HG02973 (cell line): ENCODE measurements at regions not wholly inside any gene's neighbourhood (a gene's known extent, or its start where the extent isn't known, plus 50 kb on each side); places are given as distances from the start of the nearest gene placed in this dataset.
A peak's percentile ranks its signal among the peaks of the same experiment; 100 is the strongest.

Experiments
- ATAC-seq: cut with Tn5 transposase; IDR thresholded peaks from one replicate; pipeline ENCODE4 v1.9.1; 2021; ENCODE audit warnings: moderate library complexity; ENCODE audit not compliant: unreplicated experiment

DNA sequence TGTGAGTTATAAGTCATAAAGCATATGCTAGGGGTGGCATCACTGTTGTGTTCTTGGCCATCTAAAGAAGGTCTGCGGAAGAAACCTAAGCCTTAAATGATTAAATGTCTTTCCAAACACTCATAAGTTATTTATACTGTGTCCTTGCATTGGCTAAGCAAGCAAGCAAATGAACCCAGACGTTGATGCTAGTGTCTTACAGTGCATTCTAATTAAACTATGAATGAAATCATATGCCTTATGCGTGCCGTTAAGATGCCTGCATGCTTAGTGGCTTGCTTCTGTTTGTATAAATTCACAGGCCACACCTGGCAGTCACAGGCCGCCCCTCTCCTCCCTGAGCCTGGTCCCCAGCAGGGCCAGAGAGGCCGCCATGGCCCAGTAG lies 49.9 kb downstream of the RIN2 start:
- ATAC-seq, result no peak

DNA sequence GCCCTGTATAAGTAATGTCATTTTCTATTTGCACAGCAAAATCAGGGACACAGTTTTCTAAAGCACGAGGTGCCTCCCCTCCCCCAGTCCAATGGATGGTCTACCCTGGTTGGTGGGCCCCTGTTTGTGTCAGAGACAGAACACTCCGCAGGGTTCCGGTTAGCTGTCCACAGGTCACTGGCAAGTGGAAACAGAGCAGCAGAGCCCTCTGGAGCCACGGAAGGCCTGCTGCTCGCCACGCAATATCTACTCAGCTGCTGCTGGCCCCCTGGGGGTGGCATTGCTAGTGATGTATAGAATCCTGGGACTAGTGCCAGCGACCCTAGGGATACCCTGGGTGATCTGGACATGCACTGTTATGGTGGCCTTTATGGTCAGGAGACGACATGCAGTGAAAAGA lies 50.4 kb downstream of the RIN2 start:
- ATAC-seq, result no peak

DNA sequence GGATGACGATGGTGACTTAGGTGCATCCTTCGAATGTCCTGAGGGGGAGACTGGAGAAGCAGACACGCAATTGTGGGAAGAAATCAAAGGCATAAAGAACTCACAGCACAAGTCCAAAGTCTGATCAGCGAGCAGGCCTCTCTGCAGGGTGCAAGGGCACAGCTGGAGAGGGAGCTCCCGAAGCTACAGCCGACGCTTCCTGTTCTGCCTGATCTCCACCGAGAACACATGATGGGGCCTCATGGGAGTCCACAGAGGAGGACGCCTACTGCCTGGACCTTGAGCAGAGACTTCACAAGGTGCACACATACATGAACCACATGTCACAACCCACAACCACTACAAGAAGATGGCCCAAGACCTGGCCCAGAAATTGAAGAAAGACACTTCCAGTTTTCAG lies 51.4 kb downstream of the RIN2 start:
- no peak for ATAC-seq

DNA sequence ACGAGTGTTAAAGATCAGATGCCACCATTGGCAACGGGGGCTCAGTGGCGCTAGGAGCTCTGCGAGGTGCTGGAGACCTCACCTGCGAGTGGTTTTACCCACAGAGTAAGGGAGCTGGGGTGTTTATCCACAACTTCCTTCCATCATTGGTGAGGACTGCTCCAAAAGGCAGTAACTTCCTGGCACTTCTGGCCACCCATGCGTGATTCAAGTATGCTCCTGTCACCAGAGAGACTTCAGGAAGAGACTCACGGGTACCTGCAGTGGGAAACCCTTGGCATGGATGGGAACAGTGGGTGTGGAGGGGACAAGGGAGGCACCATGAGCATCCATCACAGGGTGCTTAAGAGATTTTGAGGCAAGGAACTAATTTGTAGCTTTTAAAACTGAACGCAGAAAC lies 53.2 kb downstream of the RIN2 start:
- ATAC-seq, result no peak

DNA sequence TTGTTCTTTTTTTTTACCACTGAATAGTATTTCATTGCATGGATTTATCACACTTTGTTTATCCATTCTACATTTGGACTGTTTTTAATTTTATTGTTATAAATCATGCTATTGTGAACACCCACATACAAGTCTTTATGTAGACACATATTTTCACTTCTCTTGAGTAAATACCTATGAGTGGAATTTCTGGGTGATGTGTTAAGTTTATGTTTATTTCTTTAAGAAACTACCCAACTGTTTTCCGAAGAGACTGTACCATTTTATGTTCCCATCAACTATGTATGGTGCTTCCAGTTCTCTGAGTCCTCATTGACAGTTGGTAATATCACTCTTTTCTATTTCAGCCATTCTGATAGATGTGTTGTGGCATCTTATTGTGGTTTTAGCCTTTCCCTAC lies 54.0 kb downstream of the RIN2 start:
- ATAC-seq, result no peak

DNA sequence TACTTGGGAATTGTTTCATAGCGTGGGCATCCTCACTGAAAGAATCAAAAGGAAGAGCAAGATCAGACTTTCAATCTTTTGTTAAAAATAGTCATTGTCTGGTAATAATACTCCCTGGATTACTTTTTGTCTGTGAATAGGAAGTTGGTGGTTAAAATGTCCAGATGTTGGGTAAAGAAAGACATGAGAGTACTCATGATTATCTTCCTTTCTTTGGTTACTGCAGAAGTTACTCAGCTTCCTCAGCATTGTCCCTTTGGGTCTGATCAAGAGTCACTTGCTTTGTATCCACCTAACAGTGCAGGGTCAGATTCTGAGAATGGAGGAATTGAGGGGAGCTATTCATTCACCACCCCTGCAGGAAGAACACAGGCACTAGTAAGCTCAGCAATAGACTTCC lies 54.6 kb downstream of the RIN2 start:
- no peak for ATAC-seq

DNA sequence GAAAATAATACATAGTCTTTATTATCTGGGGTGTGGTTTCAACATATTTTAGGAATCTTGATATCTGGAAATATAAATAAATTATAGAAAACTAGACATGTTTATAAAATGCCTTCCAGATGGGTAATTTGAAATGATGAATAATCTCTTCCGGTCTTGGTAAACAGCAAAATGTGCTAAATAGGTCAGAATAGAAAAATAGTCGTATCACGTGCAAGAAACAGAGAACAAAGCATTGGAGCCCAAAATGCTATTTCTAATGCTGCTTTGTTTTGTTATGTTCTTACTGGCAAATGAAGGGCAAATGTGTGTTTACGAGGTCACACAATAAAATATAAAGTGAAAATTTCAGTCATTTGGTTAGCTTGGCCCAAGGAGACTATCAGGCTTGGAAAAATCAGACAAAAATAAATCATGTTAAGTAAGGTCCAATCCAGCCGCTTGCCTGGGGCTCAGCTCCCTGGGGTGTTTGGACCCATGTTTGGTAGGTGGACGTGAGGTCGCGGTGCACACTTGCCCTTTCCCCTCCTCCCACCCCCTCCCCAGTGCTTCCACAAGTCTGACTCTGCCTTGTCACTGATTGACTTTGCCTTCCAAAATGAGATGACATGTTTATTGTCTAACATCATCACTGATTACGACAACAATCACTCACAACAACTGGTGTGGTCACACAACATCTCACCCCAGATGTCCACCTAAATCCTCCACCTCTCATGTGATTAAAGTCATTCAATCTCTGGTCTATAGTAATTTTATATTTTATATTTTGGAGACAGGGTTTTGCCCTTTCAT lies 56.0 kb downstream of the RIN2 start:
- no peak for ATAC-seq

DNA sequence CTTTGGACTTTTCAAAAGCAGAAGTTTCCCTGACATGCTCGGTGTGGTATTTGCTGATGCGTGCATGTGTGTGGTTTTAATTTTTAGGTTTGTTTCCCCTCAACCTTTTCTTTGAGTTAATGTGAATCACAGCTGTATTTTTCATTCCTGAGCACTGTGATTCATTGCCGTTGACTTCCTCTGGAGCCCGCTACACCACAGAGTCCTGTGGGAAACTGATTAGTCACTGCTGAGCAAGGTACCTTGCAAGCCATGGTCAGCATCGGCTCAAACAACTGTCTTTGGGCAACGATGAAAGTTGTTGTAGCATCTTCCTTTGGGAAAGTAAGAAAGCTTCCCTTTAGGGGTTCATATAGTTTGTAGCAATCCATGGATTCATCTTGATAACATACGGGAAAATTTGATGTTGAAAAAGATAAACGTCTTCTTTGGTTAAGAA lies 57.5 kb downstream of the RIN2 start:
- no peak for ATAC-seq

DNA sequence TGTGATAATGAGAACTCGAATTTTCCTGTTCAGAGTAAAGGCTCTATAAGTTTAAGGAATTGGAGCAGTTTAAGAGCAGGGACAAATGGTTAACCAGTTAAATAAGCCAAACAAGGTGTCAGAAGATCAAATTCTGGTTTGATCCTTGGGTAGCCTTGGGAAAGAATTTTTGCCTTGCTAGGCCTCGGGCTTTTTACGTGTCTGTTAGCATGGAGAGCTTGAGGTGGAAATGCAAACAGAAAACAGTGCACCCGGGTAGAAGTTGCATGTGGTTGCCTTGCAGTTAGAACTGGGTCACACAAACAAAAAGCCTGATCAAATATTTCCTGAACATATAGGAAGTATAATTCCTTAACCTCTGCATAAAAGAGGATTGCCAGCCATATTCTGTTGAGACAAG lies 58.3 kb downstream of the RIN2 start:
- ATAC-seq, result no peak

DNA sequence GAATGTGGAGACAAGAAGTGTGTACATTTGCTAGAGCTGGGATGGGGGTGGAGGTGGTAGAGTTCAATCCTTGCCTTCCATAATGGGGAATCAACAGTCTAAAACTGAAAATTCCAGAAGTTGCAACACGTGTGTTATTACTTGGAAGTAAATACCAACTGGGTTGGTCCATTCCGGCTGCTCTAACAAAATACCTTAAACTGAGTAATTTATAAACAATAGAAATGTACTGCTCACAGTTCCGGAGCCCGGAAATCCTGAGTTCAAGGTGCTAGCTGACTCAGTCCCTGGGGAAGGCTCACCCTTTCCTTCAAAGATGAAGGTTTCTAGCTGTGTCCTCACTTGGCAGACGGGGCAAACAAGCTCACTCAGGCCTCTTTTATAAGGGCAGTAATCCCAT lies 59.0 kb downstream of the RIN2 start:
- no peak for ATAC-seq

DNA sequence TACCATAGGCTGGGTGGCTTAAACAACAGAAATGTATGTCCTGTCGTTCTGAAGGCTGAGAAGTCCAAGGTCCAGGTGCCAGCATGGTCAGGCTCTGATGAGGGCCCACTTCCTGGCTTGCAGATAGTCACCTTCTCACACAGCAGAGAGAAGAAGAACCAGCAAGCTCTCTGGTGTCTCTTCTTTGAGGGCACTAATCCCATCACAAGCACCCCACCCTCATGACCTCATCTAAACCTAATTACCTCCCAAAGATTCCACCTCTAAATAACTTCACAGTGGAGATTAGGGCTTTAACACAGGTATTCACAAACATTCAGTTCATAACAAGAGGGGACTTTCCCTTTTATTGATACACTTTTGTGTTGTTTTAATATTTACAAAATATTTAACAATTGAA lies 61.1 kb downstream of the RIN2 start:
- no peak for ATAC-seq

DNA sequence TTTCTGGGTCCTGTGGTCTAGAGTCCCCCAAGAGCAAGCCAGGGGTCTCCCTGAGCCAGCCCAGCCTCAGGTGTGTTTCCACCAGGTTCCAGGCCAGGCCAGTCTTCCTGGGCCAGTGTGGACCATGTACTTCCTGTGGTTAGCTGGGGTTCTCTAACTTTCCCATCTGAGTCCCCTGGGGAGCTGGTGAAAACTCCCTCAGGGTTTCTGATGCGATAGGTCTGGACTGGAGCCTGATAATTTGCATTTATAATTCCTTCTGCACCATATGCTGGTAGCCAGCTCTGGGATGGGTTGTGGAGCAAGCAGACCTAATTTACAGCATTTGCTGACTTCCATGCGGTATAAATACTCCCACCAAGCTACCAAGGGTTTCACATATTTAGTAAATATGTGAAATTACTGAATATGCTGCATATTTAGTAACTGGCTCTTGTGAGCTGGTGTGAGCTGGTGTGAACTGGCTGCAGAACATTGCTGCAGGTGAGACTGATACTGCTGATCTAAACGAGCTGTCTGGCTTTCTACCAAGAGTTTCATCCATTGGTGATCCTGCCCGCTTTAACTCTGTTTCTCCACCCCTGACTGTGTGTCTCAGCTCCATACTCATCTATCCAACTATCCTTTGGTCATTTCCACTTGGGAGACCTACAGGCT lies 62.6 kb downstream of the RIN2 start:
- ATAC-seq, result no peak

DNA sequence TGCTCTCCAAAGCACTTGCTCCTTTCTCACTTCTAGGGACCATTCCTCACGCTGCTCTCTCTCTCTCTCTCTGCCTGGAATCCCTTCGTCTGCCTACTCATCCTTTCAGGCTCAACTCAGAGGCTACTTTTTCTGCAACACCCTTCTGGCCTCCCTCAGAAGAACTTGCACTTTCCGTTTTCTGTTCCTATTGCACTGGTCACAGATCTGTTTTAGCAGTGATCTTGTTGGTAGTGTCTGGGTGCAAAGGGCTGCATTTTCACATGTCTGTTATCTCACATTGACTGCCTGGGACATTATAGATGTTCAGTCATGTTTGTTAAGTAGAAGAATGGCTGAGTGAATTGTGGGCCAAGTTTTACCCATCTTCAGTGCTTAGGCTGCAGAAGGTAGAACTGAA lies 63.5 kb downstream of the RIN2 start:
- no peak for ATAC-seq

DNA sequence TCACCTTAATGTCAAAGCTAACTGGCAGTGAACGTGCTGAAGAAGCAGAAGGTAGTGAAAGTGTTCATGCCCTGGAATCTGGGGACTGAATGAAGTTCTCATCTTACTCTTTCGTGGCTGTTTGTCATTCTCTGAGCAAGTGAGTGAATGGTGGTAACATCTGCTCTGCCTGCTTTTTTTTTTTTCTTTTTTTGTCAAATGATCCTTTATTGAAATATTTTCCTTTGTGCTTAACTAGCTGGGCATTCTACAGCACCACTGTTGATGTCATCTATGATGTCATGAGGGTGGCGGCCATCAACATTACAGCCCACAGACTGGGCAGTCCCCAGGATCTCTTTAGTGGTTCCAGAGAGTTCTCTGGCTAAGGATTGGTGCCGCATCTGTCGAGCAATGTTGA lies 65.2 kb downstream of the RIN2 start:
- no peak for ATAC-seq

DNA sequence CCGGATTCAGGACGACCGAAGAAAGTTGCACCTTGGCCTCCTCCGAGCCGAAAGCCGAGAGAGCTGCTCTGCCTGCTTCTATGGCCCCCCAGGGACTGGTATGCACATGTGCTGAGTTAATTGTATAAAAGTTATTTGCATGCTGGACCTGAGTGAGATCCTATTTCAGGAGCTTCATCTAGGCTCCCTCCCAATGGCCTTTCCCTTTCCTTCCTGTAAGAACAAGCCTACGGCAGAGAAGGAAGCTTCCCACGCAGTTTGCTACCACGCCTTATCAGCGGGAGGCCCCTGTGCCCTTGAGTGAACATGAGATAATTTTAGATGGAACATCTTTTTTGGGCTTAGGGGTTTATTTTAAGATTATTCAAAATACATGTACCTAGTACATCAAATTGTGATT lies 65.9 kb downstream of the RIN2 start:
- no peak for ATAC-seq

DNA sequence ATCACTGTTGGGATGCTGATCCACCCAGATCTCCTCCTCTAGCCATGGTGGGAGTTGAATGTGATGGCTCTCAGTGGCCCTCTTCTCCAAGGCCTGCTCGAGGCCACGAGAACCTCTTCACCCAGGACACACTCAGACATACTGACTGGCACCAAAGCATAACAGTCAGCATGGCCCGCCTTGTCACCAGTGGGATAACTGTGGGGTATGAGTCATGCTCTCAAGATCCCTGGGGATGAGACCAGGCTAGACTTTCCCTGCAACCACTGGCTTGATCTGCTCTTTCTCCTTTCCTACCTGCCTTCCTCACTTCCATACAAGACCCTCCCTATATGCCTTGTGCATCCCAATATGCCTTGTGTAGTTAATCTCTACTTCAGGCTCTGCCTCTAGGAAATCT lies 66.8 kb downstream of the RIN2 start:
- ATAC-seq, result no peak

DNA sequence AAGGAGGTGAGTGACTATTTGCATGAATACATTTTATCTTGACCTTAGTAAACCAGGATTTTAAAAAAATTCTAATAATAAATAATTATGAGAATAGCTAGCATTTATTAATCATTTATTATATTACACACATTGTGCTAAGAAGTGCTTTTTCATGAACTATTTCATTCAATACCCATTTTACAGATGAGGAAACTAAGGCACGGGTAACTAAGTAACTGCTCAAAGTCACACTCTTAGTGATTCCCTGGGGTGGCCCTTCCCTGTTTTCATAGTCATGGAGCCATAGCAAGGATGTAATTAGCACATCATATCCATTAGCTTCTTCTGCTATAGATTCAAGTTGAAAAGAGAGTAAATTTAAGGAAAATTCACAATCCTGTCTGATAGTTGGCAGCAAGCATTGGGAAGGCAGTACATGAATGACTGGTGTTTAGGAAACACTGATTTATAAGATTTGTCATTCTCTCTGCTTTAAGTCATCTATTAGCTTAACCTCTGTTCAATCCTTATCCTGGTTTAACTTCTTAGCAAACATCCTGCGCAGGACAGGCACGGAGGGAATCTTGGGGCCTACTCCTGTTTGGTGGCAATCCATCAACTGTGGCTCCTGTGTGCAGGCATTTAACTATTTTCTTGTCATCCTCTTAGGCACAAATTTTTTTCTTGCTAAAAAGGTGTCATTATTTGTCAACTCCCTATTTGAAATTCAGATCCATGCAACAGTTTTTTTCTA lies 68.3 kb downstream of the RIN2 start:
- ATAC-seq, result no peak

DNA sequence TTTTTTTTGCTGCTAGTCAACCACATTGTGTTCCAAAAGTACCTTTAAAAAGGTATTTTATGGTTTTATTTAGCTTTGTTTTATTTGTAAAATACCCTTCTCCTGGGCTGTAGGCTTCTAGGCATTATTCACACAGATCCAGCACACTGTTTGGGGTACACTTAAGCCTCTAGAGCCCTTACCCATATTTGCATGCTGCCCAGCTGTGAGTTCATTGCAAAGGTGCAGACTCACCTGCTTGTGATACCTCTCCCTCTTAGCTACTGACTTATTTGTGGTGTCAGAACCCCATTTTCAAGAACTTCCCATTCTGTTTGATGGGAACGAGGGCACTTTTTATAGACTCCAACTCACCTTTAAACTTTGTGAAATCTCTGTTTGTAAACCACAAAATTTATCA lies 69.8 kb downstream of the RIN2 start:
- ATAC-seq, result peak; percentile 19

DNA sequence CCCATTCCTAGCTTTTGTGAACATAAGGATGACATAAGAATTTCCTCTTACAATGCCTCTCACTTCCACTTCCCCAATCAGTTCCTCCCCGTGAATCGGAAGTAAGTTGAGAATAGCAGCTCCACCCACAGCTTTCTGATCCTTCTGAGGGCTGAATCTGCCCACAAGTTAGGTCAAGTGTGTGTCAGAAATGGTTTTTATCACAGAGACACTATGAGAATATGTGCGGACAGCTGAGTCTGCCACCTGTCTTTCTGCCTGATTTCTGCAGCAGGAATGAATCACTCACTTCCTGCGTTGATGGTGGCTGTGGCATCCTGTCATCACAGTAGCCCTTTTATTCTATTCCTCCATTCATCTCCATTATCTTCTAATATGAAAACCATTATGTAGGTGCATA lies 70.2 kb downstream of the RIN2 start:
- peak; percentile 92 for ATAC-seq

DNA sequence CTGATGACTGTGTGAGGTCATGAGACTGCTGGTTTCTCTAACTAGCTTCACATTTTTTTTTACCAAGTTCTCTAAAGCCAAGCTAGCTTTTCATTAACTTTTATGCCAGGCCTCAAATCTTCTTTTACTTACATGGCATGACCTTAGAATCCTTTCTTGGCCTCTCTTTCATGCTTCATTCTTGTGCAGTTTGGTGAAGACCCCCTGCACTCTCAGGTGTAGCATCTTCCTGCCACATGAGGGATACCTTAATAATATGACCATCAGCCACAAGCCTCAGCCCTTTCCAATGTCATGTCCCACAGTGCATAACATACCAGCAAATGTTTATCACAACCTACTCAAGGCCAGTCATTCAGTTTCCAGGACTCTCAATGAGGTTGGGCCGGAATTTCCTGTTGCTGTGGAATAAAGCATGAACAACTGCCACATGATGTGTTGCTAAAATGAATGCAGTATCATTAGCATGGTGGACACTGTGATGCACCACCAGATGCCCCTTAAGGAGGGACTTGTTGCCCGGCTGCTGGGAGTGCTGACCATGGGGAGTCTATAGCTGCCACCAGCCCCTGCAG lies 72.2 kb downstream of the RIN2 start:
- no peak for ATAC-seq

DNA sequence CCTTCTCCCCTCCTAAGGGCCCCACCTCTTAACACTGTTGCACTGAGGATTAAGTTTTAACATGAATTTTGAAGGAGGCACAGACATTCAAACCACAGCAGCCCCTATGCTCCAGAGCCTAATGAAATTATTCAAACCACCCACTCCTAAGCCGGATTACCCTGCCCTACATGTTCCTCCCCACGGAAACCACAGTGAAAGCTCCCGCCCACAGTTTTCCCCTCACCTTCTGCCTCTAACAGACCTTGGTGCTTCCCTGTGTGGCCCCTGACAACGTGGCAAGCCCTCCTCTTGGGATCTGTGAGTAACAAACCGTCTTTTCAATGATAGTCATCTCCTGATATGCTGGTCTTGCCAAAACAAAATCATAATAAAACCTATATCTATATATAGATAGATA lies 74.8 kb downstream of the RIN2 start:
- ATAC-seq, result no peak

DNA sequence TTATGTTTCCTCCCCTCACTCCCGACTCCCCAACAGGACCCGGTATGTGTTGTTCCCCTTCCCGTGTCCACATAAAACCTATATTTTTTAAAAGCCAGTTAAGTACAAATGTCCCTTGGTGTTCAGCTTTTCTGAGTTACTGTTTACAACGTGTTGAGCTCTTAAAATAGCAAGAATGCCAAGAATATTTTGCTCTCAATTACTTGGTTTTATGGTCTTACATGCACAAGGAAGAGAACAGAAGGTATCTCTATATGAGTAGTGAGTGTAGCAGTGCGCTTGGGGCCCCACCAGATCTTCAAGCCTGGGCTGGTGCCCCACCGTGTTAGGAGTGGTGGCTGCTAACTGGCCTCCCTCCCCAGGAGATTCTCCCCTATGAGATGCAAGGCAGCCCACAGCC lies 75.3 kb downstream of the RIN2 start:
- no peak for ATAC-seq
